Panc1 (cell line): ENCODE measurements at regions not wholly inside any gene's neighbourhood (a gene's known extent, or its start where the extent isn't known, plus 50 kb on each side); places are given as distances from the start of the nearest gene placed in this dataset.

Source experiments
- POLR2AphosphoS5 ChIP-seq: IDR thresholded peaks from 2 replicates; pipeline ENCODE4 v1.6.1; 2012; ENCODE audit warnings: mild to moderate bottlenecking, low read depth, low read length, moderate library complexity
- SIN3A ChIP-seq: IDR thresholded peaks from 2 replicates; pipeline ENCODE4 v1.6.1; 2012; ENCODE audit warnings: low read depth, mild to moderate bottlenecking, low read length, moderate library complexity, borderline replicate concordance; ENCODE audit not compliant: insufficient read depth
- TCF7L2 ChIP-seq: IDR thresholded peaks from 2 replicates; pipeline ENCODE4 v1.6.1; 2011; ENCODE audit warnings: mild to moderate bottlenecking, low read depth, low read length, inconsistent platforms
- TF ChIP-seq, protein P1 (sequence below): fragments of 450-650 bp; IDR thresholded peaks from 2 replicates; pipeline ENCODE4 v1.5.1; 2017; ENCODE audit warnings: mild to moderate bottlenecking
- TF ChIP-seq, protein P2 (sequence below), 2 experiments: IDR thresholded peaks; 2 replicates each; pipeline ENCODE4 v1.6.1; 2011 to 2012; ENCODE audit warnings: low read depth in 2 of 2, control low read depth in 1 of 2, low read length in 1 of 2, mild to moderate bottlenecking in 1 of 2, moderate library complexity in 1 of 2; ENCODE audit not compliant: insufficient read depth in 1 of 2

DNA sequence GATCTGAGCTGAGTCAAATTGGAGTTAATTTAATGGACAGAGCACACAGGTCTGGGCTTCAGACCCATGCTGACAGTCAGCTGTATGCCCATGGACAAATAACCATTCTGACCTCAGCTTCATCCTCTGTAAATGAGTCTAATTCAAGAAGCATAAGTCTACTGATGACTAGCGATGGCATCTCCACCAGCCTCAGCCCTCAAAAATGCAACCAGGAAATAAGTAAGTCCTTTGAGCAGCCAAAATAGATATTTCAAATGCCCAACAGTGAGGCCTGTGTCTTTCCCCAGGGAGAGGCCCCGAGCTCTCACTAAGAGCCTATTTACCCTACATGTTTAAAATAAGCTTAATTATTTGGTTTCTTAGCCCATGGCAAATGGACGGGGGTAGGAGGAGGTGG is 114.2 kb upstream of the MTHFD1L start:
- TF ChIP-seq POLR2AphosphoS5: no peak
- TF ChIP-seq, protein P1, sequence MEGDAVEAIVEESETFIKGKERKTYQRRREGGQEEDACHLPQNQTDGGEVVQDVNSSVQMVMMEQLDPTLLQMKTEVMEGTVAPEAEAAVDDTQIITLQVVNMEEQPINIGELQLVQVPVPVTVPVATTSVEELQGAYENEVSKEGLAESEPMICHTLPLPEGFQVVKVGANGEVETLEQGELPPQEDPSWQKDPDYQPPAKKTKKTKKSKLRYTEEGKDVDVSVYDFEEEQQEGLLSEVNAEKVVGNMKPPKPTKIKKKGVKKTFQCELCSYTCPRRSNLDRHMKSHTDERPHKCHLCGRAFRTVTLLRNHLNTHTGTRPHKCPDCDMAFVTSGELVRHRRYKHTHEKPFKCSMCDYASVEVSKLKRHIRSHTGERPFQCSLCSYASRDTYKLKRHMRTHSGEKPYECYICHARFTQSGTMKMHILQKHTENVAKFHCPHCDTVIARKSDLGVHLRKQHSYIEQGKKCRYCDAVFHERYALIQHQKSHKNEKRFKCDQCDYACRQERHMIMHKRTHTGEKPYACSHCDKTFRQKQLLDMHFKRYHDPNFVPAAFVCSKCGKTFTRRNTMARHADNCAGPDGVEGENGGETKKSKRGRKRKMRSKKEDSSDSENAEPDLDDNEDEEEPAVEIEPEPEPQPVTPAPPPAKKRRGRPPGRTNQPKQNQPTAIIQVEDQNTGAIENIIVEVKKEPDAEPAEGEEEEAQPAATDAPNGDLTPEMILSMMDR: no peak
- no peak for TF ChIP-seq SIN3A
- TF ChIP-seq, protein P2, sequence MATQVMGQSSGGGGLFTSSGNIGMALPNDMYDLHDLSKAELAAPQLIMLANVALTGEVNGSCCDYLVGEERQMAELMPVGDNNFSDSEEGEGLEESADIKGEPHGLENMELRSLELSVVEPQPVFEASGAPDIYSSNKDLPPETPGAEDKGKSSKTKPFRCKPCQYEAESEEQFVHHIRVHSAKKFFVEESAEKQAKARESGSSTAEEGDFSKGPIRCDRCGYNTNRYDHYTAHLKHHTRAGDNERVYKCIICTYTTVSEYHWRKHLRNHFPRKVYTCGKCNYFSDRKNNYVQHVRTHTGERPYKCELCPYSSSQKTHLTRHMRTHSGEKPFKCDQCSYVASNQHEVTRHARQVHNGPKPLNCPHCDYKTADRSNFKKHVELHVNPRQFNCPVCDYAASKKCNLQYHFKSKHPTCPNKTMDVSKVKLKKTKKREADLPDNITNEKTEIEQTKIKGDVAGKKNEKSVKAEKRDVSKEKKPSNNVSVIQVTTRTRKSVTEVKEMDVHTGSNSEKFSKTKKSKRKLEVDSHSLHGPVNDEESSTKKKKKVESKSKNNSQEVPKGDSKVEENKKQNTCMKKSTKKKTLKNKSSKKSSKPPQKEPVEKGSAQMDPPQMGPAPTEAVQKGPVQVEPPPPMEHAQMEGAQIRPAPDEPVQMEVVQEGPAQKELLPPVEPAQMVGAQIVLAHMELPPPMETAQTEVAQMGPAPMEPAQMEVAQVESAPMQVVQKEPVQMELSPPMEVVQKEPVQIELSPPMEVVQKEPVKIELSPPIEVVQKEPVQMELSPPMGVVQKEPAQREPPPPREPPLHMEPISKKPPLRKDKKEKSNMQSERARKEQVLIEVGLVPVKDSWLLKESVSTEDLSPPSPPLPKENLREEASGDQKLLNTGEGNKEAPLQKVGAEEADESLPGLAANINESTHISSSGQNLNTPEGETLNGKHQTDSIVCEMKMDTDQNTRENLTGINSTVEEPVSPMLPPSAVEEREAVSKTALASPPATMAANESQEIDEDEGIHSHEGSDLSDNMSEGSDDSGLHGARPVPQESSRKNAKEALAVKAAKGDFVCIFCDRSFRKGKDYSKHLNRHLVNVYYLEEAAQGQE (IDR thresholded peaks at IDR 0.05; ENCODE audit: insufficient read depth in 1 of 2, low read depth in 2 of 2, low read length in 1 of 2): no peak
- no peak for TF ChIP-seq TCF7L2
